CD4-positive, CD25-positive, alpha-beta regulatory T cell (primary cell): ENCODE measurements at regions not wholly inside any gene's neighbourhood (a gene's known extent, or its start where the extent isn't known, plus 50 kb on each side); places are given as distances from the start of the nearest gene placed in this dataset.

Experiments
- ATAC-seq, 2 donors: fragments of 150-1000 bp; cut with Tn5 transposase; one replicate each; pipeline ENCODE4 v1.10.0; 2021; ENCODE audit warnings: low read depth in 2 of 2, moderate number of reproducible peaks in 2 of 2, moderate library complexity in 1 of 2
- DNase-seq, 3 donors: peaks; one replicate each; pipeline versions ENCODE4 v3.0.0 to v3.0.0-alpha.2; 2012 to 2022; ENCODE audit warnings: mixed read lengths in 1 of 3
- H3K27ac ChIP-seq: one replicate; pipeline ENCODE4 v1.7.0; 2013; ENCODE audit warnings: mild to moderate bottlenecking, low read length; ENCODE audit not compliant: insufficient read depth, poor library complexity, severe bottlenecking
- H3K27me3 ChIP-seq: one replicate; pipeline ENCODE4 v1.7.0; 2013; ENCODE audit warnings: low read length; ENCODE audit not compliant: control insufficient read depth, insufficient read depth
- H3K36me3 ChIP-seq: one replicate; pipeline ENCODE4 v1.7.0; 2013; ENCODE audit warnings: mild to moderate bottlenecking, low read length, moderate library complexity; ENCODE audit not compliant: control insufficient read depth, insufficient read depth
- H3K4me1 ChIP-seq: 2 replicates; pipeline ENCODE4 v1.7.0; 2013; ENCODE audit warnings: mild to moderate bottlenecking, low read length; ENCODE audit not compliant: insufficient read depth, control insufficient read depth, poor library complexity, severe bottlenecking
- H3K4me3 ChIP-seq: one replicate; pipeline ENCODE4 v1.7.0; 2013; ENCODE audit warnings: low read depth, mild to moderate bottlenecking, low read length, moderate library complexity
- H3K9me3 ChIP-seq, 2 experiments: 1 replicate in 1 of 2; 2 replicates in 1 of 2; pipeline ENCODE4 v1.7.0; 2013; ENCODE audit warnings: low read length in 2 of 2, mild to moderate bottlenecking in 1 of 2, moderate library complexity in 1 of 2; ENCODE audit not compliant: control insufficient read depth in 2 of 2
- H3K27ac Mint-ChIP-seq, 3 donors: one replicate each; pipeline ENCODE4 v1.8.0; 2020 to 2022; ENCODE audit warnings: mild to moderate bottlenecking in 3 of 3, mixed read lengths in 3 of 3, moderate library complexity in 2 of 3
- H3K27me3 Mint-ChIP-seq: one replicate; pipeline ENCODE4 v1.8.0; 2022; ENCODE audit warnings: mild to moderate bottlenecking, mixed read lengths
- H3K36me3 Mint-ChIP-seq: one replicate; pipeline ENCODE4 v1.8.0; 2020; ENCODE audit warnings: mixed read lengths
- H3K4me1 Mint-ChIP-seq, 4 donors: one replicate each; pipeline ENCODE4 v1.8.0; 2020 to 2022; ENCODE audit warnings: mixed read lengths in 4 of 4, mild to moderate bottlenecking in 1 of 4
- H3K4me3 Mint-ChIP-seq, 4 donors: one replicate each; pipeline ENCODE4 v1.8.0; 2020 to 2022; ENCODE audit warnings: mild to moderate bottlenecking in 4 of 4, mixed read lengths in 4 of 4, moderate library complexity in 3 of 4
- H3K9me3 Mint-ChIP-seq, 7 donors: one replicate each; pipeline ENCODE4 v1.8.0; 2020 to 2022; ENCODE audit warnings: mixed read lengths in 7 of 7, mild to moderate bottlenecking in 3 of 7, moderate library complexity in 2 of 7

DNA sequence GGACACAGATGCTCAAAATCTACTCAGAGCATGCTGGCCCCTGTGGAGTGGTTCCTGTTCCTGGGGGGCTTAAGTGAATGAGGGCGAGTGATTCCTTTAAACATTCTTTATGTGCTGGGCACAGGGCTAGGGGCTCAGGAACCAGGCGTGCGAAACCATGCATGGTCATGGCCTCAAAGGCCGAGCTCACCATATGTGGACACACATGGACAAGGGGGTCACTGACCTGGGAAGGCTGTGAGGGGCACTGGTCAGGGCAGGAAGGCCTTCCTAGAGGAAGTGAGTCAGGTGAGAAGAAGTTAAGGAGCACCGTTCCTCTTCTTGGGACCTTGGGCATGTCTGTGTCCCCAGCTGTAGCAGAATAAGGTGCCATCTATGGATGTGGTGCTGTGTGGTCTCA, 74.6 kb upstream of the BHLHE23 start:
- no peaks in the 10 kb centered on the region for H3K4me1 Mint-ChIP-seq
- DNase-seq (no peak), ATAC-seq (no peak)
- H3K9me3 Mint-ChIP-seq: peaks cover 0 to 33% (median 14%) of the 10 kb centered on the region in 7 donors
- Histone ChIP-seq H3K27me3 (no peaks in the 10 kb centered on the region), H3K4me1 (no peaks in the 10 kb centered on the region), H3K9me3 (peaks cover 13 to 27% of the 10 kb centered on the region in 2 experiments), H3K27ac (no peak overlapping the region), H3K4me3 (no peak overlapping the region), H3K36me3 (no peaks in the 10 kb centered on the region)
- H3K36me3 Mint-ChIP-seq: no peaks in the 10 kb centered on the region
- H3K27ac Mint-ChIP-seq: no peak overlapping the region
- H3K27me3 Mint-ChIP-seq: peaks cover 10% of the 10 kb centered on the region
- H3K4me3 Mint-ChIP-seq: no peak overlapping the region

DNA sequence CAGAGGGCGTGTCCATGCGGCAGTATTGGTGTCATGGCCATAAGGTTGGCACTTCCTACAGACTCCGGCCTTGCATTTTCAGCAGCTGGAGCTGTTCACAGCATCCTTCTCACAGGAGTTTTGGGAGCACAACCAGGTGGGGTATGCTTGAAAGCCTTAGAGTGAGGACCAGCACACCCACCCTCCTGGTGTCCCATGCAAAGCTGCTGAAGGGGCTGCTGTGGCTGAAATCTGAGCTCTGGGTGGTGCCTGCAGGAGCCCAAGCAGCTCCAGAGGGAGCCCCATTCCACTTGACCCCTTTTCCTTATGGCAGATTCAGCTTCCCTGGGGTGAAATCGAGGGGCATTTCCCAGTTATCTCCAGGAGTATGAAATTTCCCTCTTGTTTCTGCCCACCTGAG, 74.0 kb upstream of the BHLHE23 start:
- no peak overlapping the region for H3K4me3 ChIP-seq
- Mint-ChIP-seq H3K4me1 (no peaks in the 10 kb centered on the region), H3K36me3 (no peaks in the 10 kb centered on the region), H3K4me3 (no peak overlapping the region), H3K9me3 (peaks cover 0 to 36% (median 17%) of the 10 kb centered on the region in 7 donors), H3K27me3 (peaks cover 10% of the 10 kb centered on the region), H3K27ac (no peak overlapping the region)
- H3K9me3 ChIP-seq: peaks cover 16 to 29% of the 10 kb centered on the region in 2 experiments
- ATAC-seq (no peak), DNase-seq (no peak)
- H3K4me1 ChIP-seq: no peaks in the 10 kb centered on the region
- H3K27me3 ChIP-seq: no peaks in the 10 kb centered on the region
- H3K36me3 ChIP-seq: no peaks in the 10 kb centered on the region
- H3K27ac ChIP-seq: no peak overlapping the region

DNA sequence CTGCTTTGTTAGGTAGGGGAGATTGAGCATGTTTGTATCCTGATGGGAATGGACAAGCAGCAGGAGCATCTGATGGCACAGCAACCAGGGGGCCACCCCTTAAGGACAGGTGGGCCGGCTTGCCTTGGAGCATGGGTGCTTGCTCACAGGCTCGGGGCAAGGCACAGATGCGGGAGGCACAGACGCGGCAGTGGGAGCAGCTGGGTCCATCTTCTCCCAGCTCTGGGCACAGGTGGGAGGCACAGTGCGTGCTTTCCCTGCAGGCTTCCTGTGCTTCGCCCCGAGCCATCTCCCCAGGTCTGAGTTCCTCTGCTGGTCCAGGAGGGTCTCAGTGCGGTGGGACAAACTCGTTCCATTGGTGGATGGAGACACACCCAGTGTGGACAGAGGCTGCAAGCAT, 73.6 kb upstream of the BHLHE23 start:
- Mint-ChIP-seq H3K4me3 (no peak overlapping the region), H3K9me3 (peaks cover 0 to 36% (median 17%) of the 10 kb centered on the region in 7 donors), H3K27me3 (peaks cover 14% of the 10 kb centered on the region), H3K27ac (no peak overlapping the region), H3K4me1 (no peaks in the 10 kb centered on the region), H3K36me3 (no peaks in the 10 kb centered on the region)
- no peak overlapping the region for H3K27ac ChIP-seq
- ATAC-seq (no peak), DNase-seq (no peak)
- H3K27me3 ChIP-seq: no peaks in the 10 kb centered on the region
- no peaks in the 10 kb centered on the region for H3K36me3 ChIP-seq
- no peak overlapping the region for H3K4me3 ChIP-seq
- H3K4me1 ChIP-seq: no peaks in the 10 kb centered on the region
- H3K9me3 ChIP-seq: peaks cover 16 to 29% of the 10 kb centered on the region in 2 experiments

DNA sequence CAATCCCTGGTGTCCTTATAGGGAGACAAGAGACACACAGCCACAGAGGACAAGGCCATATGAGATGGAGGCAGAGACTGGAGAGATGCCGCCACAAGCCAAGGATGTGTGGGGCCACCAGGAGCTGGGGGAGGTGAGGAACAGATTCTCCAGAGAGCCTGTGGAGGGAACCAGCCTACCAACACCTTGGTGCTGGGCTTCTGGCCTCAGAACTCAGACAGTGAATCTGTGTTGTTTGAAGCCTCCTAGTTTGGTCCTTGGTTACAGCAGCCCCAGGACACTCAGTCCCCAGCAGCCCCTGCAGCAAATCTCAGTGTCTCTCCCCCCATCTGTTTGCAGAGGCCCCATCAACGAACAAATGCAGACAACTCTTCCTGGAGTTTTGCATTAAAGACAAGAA, 73.2 kb upstream of the BHLHE23 start:
- no peak overlapping the region for H3K27ac Mint-ChIP-seq
- no peaks in the 10 kb centered on the region for H3K36me3 Mint-ChIP-seq
- ATAC-seq (no peak), DNase-seq (no peak)
- no peaks in the 10 kb centered on the region for H3K4me1 Mint-ChIP-seq
- Histone ChIP-seq H3K27ac (no peak overlapping the region), H3K9me3 (peaks cover 16 to 29% of the 10 kb centered on the region in 2 experiments), H3K36me3 (no peaks in the 10 kb centered on the region), H3K27me3 (no peaks in the 10 kb centered on the region), H3K4me1 (no peaks in the 10 kb centered on the region), H3K4me3 (no peak overlapping the region)
- H3K4me3 Mint-ChIP-seq: no peak overlapping the region
- peaks cover 0 to 36% (median 18%) of the 10 kb centered on the region in 7 donors for H3K9me3 Mint-ChIP-seq
- H3K27me3 Mint-ChIP-seq: peaks cover 17% of the 10 kb centered on the region

DNA sequence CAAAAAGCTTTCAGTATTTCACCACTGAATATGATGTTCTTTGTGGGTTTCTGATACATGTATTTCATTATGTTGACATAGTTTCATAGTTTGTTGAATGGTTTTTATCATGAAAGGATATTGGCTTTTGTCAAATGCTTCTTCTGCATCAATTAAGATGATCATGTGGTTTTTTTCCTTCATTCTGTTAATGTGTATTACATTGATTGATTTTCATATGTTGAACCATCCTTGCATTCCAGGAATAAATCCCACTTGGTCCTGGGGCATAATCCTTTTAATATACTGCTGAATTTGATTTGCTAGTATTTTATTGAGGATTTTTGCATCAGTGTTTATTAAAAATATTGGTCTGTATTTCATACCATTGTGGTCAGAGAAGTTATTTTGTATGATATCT, 70.9 kb upstream of the BHLHE23 start:
- H3K4me3 ChIP-seq: no peak overlapping the region
- no peak overlapping the region for H3K27ac ChIP-seq
- no peaks in the 10 kb centered on the region for H3K4me1 ChIP-seq
- DNase-seq (no peak), ATAC-seq (no peak)
- Mint-ChIP-seq H3K27ac (no peak overlapping the region), H3K27me3 (peaks cover 28% of the 10 kb centered on the region), H3K4me1 (peaks cover 0 to 4% (median under 1%) of the 10 kb centered on the region in 4 donors), H3K36me3 (no peaks in the 10 kb centered on the region), H3K9me3 (peaks cover 0 to 36% (median 19%) of the 10 kb centered on the region in 7 donors), H3K4me3 (no peak overlapping the region)
- no peaks in the 10 kb centered on the region for H3K27me3 ChIP-seq
- H3K9me3 ChIP-seq: peaks cover 16 to 29% of the 10 kb centered on the region in 2 experiments
- no peaks in the 10 kb centered on the region for H3K36me3 ChIP-seq

DNA sequence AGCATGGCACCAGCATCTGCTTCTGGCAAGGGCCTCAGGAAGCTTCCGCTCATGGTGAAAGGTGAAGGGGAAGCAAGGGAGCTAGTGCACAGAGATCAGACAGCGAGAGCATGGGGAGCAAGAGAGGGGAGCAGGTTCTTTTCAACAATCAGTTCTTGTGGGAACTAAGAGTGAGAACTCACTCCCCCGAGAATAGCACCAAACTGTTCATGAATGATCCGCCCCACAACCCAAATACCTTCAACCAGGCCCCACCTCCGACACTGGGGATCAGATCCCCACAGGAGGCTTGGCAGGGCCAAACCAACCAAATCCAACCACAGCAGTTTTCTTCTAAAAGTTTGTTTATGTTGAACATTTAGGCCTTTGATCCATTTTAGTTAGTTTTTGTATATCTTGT, 69.7 kb upstream of the BHLHE23 start:
- H3K27ac Mint-ChIP-seq: no peak overlapping the region
- H3K9me3 Mint-ChIP-seq: peaks cover 0 to 36% (median 19%) of the 10 kb centered on the region in 7 donors
- Histone ChIP-seq H3K27ac (no peak overlapping the region), H3K9me3 (peaks cover 16 to 29% of the 10 kb centered on the region in 2 experiments), H3K4me1 (no peaks in the 10 kb centered on the region), H3K27me3 (no peaks in the 10 kb centered on the region), H3K4me3 (no peak overlapping the region), H3K36me3 (no peaks in the 10 kb centered on the region)
- DNase-seq (no peak), ATAC-seq (no peak)
- H3K4me3 Mint-ChIP-seq: no peak overlapping the region
- H3K36me3 Mint-ChIP-seq: no peaks in the 10 kb centered on the region
- H3K4me1 Mint-ChIP-seq: peaks cover 0 to 8% (median 1%) of the 10 kb centered on the region in 4 donors
- peaks cover 31% of the 10 kb centered on the region for H3K27me3 Mint-ChIP-seq

DNA sequence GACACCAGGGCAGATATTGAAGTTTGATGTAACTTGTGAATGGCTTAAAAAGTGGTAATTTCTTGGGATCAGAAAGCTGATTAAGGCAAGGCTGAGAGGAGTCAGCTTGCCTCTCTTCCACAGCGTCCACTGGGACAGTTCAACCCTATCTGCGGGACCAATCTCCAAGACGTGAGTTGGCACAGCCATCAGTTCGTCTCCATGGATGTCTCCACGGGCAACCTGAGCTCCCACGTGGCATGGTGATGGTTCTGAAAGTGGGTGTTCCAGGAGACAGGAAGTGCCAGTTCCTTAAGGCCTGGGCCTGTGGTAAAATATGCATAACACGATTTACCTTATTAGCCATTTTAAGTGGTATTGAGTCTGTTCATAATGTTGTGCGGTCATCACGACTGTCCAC, 67.9 kb upstream of the BHLHE23 start:
- H3K36me3 Mint-ChIP-seq: no peaks in the 10 kb centered on the region
- H3K27ac Mint-ChIP-seq: no peak overlapping the region
- no peak for ATAC-seq
- Histone ChIP-seq H3K27me3 (peaks cover 5% of the 10 kb centered on the region), H3K36me3 (no peaks in the 10 kb centered on the region), H3K27ac (no peak overlapping the region), H3K9me3 (peaks cover 16 to 29% of the 10 kb centered on the region in 2 experiments), H3K4me3 (no peak overlapping the region), H3K4me1 (no peaks in the 10 kb centered on the region)
- H3K4me3 Mint-ChIP-seq: no peak overlapping the region
- DNase-seq: no peak
- H3K9me3 Mint-ChIP-seq: peaks cover 0 to 34% (median 15%) of the 10 kb centered on the region in 7 donors
- peaks cover 0 to 16% (median 1%) of the 10 kb centered on the region in 4 donors for H3K4me1 Mint-ChIP-seq
- H3K27me3 Mint-ChIP-seq: peaks cover 39% of the 10 kb centered on the region

DNA sequence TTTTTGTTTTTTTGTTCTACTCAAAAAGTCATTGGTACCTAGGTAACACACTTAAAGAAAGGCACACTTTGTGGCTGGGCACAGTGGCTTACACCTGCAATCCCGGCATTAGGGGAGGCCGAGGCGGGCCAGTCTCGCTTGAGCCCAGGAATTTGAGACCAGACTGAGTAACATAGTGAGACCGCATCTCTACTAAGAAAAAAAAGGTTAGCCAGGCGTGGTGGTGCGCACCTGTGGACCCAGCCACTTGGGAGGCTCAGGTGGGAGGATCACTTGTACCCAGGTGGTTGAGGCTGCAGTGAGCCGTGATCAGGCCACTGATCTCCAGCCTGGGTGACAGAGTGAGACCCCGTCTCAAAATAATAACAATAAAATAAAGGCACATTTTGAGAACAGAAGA, 67.4 kb upstream of the BHLHE23 start:
- DNase-seq (no peak), ATAC-seq (no peak)
- Mint-ChIP-seq H3K36me3 (no peaks in the 10 kb centered on the region), H3K4me3 (no peak overlapping the region), H3K27me3 (peaks cover 37% of the 10 kb centered on the region), H3K4me1 (peaks cover 0 to 18% (median 1%) of the 10 kb centered on the region in 4 donors), H3K9me3 (peaks cover 0 to 29% (median 14%) of the 10 kb centered on the region in 7 donors), H3K27ac (no peak overlapping the region)
- no peaks in the 10 kb centered on the region for H3K36me3 ChIP-seq
- H3K9me3 ChIP-seq: peaks cover 16 to 26% of the 10 kb centered on the region in 2 experiments
- H3K4me1 ChIP-seq: no peaks in the 10 kb centered on the region
- peaks cover 5% of the 10 kb centered on the region for H3K27me3 ChIP-seq
- H3K27ac ChIP-seq: no peak overlapping the region
- H3K4me3 ChIP-seq: no peak overlapping the region
